Smooth muscle cell of the brain vasculature (primary cell): ENCODE measurements at regions not wholly inside any gene's neighbourhood (a gene's known extent, or its start where the extent isn't known, plus 50 kb on each side); places are given as distances from the start of the nearest gene placed in this dataset.

Source experiments
- DNase-seq: peaks from one replicate; pipeline ENCODE4 v3.0.0-alpha.2; 2012; ENCODE audit warnings: low read depth, low spot score

- no peak for DNase-seq
These were observed 337.2 kb upstream of the NAV3 start for GRCh38 chr12:77493302-77494168.

DNA sequence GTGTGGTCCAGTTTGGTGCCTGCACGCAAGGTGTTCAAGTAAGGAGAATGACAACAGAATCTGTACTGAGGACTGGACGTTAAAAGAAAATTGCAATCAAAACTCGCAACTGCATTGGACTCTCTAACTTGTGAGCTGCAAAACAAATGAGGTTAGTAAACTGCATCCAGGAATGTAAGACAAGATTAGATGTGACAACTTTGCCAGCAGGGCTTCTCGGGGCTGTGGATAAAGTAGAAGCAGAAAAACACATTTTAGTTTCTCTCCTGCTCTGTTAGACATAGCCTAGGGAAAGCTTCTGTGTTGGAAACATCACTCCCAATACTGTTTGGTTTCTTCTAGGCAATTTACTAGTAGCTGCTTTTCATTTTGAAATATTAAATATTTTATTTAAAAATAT lies 338.2 kb upstream of the NAV3 start:
- DNase-seq = no peak

GRCh38 chr12:77489331-77489970 lies 341.2 kb upstream of the NAV3 start:
- no peak for DNase-seq

DNA sequence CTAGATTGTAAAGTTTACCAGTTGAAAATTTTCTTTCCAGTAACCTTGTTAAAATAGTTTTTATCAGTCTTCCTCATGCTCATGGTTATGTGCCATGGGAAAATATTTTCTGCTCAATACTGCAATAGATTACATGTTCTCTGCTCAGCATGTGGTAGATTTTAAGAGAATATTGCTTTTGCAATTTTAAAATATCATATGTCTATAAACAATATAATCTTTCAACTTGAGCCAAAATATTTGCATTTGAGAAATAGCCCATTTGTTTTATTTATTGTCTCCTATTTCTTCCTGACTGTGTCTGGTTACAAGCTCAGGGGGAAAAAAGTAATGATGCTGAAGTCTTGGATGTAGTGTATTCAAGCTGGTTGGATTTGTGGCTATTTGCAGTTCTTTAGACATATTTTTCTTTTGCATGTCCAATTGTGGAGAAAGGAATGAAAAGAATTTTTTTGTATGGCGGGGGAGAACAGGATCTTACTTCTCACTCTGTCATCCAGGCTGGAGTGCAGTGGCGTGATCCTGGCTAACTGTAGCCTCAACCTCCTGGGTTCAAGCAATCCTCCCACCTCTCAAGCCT lies 342.6 kb upstream of the NAV3 start:
- DNase-seq = peak; percentile 2

GRCh38 chr12:77486872-77487271 lies 343.8 kb upstream of the NAV3 start:
- no peak for DNase-seq

DNA sequence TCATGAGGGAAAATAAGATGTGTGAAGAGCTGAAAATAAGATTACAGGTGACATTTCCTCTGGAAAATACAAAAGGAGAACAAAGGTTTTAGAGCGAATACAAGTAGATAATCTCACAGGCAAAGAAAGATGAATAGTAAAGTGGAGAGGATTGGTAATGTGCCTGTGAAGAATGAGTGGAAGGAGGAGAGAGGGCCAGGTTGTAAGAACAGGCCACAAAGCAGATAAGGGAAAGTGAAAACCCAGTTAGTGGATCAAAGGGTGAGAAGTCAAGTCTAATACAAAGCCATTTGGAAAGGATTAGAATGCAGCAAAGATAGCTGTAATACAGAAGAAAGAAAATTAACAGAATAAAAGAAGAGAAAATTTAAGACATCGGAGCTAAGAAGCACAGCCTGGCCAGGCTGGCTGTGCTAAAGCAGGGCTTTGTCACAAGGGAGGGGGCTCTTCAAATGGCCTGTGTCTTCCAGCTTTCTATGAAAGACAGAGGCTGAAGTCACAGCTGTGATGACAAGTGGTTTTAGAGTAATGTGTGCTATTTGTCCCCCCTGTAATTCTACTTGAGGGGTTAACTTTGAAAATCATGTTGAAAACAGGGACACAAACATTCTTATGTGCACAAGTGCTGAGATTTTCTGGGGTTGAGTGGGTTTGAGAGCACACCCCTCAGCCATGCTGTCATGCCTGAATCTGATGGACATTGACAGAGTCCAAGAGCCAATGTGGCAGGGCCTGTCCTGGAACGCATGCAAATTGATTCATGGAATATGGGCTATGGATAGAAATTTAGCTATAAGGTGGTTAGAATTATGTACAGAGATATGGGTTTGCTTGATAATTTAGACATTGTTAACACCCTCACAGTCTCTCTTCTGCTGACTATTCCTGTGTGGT lies 344.5 kb upstream of the NAV3 start:
- DNase-seq = no peak

DNA sequence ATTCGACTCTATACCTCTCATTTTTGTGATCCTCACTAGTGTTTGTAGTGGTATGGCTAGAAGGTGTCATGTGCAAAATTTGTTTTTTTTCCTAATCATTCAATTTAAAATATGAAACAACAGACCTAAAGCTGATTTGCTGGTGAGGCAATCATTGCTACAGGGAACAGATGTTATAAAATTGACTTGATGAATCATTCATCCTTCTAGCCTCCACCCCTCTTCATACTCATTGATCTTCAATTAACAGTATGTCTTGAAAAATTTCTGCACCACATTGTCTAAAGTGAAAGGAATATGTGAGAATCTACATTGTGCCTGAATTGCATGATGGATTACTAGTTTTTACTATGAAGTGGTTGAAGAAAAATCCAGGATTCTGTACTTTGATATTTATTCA lies 349.0 kb upstream of the NAV3 start:
- no peak for DNase-seq

DNA sequence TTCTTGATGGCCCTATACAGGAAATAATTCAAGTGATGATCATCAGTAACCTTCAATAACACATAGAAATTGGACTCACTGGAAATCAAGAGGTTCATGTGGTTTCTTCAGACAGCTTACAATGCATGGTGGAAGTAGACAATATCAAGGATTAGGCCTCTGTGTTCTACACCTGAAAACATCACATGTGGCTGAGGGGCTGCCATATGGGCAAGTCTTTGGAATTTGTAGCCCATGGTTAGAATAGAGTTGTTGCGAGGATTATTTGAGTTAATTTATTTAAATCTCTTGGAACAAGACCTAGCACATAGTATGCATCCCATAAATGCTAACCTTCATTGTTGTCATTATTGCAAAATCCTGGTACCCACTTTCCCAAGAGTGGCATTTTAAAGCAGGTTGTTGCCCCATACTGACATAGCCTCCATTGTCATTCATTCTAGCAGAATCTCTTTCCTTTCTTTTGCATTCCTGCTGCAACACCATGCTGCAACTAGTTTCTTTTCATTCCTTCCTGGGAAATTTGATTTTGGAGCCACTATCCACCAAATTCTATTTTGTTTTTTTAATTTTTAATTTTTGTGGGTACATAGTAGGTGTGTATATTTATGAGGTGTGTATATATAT lies 352.7 kb upstream of the NAV3 start:
- DNase-seq = no peak

GRCh38 chr12:77471801-77472200 lies 358.9 kb upstream of the NAV3 start:
- no peak for DNase-seq

GRCh38 chr12:77469578-77470333 lies 360.9 kb upstream of the NAV3 start:
- DNase-seq = no peak

DNA sequence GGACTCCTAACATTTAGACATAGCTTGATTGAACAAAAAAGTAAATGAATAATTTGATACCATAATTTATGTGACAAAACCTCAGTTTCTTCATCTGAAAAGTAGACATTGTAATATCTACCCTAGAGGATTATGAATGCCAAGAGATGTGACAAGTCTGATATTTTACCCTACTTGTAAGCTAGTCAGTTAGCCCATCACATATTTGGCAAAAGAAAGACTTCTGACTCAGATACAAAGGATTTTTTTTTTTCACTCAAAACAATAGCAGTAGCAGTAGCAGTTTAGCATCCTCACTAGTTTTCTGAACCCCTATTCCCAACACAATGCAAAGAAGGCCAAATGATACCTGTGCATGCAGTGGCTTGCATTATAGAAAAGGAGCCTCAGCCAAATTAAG lies 377.3 kb upstream of the E2F7 start:
- no peak for DNase-seq

DNA sequence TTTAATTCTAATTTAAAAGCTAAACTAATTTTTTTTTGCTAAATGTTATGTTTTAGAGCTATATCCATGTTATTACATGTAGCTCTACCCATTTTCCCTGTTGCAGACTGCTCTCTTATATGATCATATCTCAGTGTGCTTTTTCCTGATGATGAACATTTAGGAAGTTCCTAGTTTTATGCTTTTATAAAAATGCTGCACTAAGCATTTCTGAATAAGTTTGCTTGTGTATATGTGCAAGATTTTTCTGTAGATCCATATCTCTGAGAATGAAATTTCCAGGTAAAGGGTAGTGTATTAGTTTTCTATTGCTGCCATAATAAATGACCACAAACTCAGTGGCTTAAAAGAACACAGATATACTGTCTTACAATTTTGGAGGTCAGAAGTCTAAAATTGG lies 374.4 kb upstream of the E2F7 start:
- DNase-seq = no peak

GRCh38 chr12:77438644-77439043 lies 373.3 kb upstream of the E2F7 start:
- DNase-seq = no peak

DNA sequence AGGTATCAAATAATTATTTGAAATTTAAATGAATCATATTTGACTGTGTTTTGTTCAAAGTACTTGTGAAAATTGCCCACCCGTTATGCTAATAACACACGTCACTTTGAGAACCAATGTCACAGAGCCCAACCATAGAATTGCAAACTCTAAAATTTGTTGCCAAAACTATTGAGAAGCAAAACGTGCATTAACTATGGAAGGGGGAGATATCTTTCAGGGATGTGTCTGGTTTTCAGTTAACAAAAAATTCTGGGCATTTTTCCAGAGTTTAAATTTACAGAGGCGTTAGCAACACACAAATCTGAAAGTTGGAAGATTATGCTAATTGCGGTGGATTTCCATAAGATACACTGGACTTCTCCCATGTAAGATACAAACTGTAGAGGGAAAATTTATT lies 371.8 kb upstream of the E2F7 start:
- DNase-seq = no peak

GRCh38 chr12:77435446-77436091 lies 370.2 kb upstream of the E2F7 start:
- no peak for DNase-seq

- no peak for DNase-seq
These were observed 368.4 kb upstream of the E2F7 start for GRCh38 chr12:77433799-77434198.

- DNase-seq = no peak
These were observed 364.1 kb upstream of the E2F7 start for GRCh38 chr12:77429426-77429825.

DNA sequence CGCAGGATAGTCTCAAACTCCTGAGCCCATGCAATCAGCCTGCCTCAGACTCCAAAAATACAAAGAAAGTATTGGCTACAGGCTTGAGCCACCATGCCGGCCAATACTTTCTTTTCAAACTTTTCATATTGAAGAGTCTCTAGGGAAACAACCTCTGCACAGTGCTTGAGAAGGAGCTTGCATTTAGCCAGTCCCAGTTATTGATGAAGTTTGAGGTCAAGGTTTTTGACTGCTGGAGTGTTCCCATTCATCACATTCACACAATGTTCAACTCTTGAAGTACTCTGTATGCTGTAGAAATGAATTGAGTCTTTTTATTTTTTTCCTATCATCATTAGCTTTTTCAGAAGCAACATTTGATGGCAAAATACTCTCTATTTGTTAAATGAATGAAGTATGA lies 355.8 kb upstream of the E2F7 start:
- no peak for DNase-seq

DNA sequence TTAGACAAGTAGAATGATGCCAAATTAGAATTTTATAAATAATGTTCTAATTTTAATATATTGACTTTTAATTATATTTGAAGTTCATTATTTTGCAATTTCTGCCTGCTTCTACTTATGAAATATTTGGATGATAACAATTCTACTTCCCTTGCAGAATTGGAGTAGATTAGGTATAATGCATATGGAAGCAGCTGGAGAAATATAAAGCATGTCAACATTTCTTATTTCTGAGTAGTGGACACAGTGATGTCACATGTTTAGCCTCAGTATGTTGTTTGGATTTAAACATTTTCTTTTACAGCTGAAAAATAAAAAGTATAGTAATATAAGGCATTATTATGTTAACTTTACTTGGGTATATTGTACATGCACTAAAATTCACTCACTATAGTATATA lies 344.2 kb upstream of the E2F7 start:
- no peak for DNase-seq

DNA sequence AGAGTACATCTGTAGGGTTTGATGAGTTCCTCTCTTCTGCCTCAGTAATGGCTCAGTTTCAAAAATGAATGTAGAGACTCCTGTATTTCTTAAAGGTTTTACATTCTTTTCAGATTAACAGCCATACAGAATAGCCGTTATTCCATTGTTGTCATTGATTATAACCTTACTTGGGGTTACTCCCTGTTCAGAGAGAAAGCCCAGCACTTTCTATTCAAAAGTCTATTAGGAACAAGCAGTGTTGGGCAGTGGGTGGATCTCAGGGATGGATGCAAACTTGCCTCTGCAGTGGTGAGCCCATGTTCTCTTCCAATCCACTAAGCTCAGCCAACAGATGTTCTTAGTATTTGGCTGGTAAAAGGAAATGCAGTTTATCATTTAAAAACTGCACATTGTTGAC lies 342.6 kb upstream of the E2F7 start:
- DNase-seq = no peak
